Thyroid gland (tissue), 4 donors: ENCODE measurements at regions not wholly inside any gene's neighbourhood (a gene's known extent, or its start where the extent isn't known, plus 50 kb on each side); places are given as distances from the start of the nearest gene placed in this dataset.

Experiments
- DNase-seq, 2 donors: peaks; one replicate each; pipeline ENCODE4 v3.0.0-alpha.2; 2019
- H3K27ac ChIP-seq, 3 donors: fragments of 200-600 bp; sonication (generic); 1 replicate in 2 of 3; 2 replicates in 1 of 3; pipeline ENCODE4 v1.5.1; 2016 to 2019; ENCODE audit warnings: mild to moderate bottlenecking in 1 of 3, moderate library complexity in 1 of 3
- H3K27me3 ChIP-seq: fragments of 200-600 bp; sonication (generic); one replicate; pipeline ENCODE4 v1.5.1; 2019
- H3K36me3 ChIP-seq, 2 donors: fragments of 200-600 bp; sonication (generic); one replicate each; pipeline ENCODE4 v1.5.1; 2016 to 2019
- H3K4me1 ChIP-seq, 2 donors: fragments of 200-600 bp; sonication (generic); one replicate each; pipeline ENCODE4 v1.5.1; 2017 to 2019
- H3K4me3 ChIP-seq, 3 donors: fragments of 200-600 bp; sonication (generic); replicated peaks in 1 of 3; 1 replicate in 2 of 3; 2 replicates in 1 of 3; pipeline ENCODE4 v1.5.1; 2016; ENCODE audit warnings: mild to moderate bottlenecking in 1 of 3
- H3K9me3 ChIP-seq: fragments of 200-600 bp; sonication (generic); one replicate; pipeline ENCODE4 v1.5.1; 2017
- CTCF ChIP-seq, 6 experiments: fragments of 200-600 bp in 3 of 6; fragments of 450-650 bp in 3 of 6; sonication (generic) in 3 of 6; IDR thresholded peaks; one replicate each; pipeline ENCODE4 v1.5.1; 2016 to 2019; ENCODE audit warnings: antibody characterized with exemption in 6 of 6, mild to moderate bottlenecking in 2 of 6, inconsistent platforms in 1 of 6, moderate library complexity in 1 of 6
- POLR2A ChIP-seq, 2 donors: fragments of 450-650 bp; IDR thresholded peaks; one replicate each; pipeline ENCODE4 v1.6.1; 2017; ENCODE audit warnings: antibody characterized with exemption in 2 of 2, mild to moderate bottlenecking in 2 of 2, moderate library complexity in 1 of 2
- WGBS, 2 donors: methylation state at CpG; one replicate each; pipeline ENCODE4 v1.1.5; 2017; 5-methylcytosine and 5-hydroxymethylcytosine counted together
- intact Hi-C: fragments of 100-400 bp; cut with DNase I; formaldehyde crosslinking; loops from one replicate; pipeline ENCODE4 v1.15.1; 2023

GRCh38 chr1:234934611-234935033, 194.0 kb downstream of the TOMM20 start:
- intact Hi-C loops: no loop called here
- Histone ChIP-seq H3K36me3 (no peaks in the 10 kb centered on the region), H3K4me1 (peaks cover 7 to 19% of the 10 kb centered on the region in 2 donors), H3K27ac (no peak overlapping the region), H3K27me3 (no peaks in the 10 kb centered on the region), H3K9me3 (no peaks in the 10 kb centered on the region), H3K4me3 (no peak overlapping the region)
- TF ChIP-seq CTCF (IDR thresholded peaks at IDR 0.05) (no peak), POLR2A (IDR thresholded peaks at IDR 0.05) (no peak)
- WGBS, 2 donors: 87 to 88% methylated on average over 7 of the region's 7 CpGs
- DNase-seq: no peak

GRCh38 chr1:234933475-234933874, 195.2 kb downstream of the TOMM20 start:
- H3K27me3 ChIP-seq: no peaks in the 10 kb centered on the region
- intact Hi-C loops: no loop called here
- 40 to 42% methylated on average over 2 of the region's 2 CpGs for WGBS, 2 donors

GRCh38 chr1:234932511-234933430, 195.9 kb downstream of the TOMM20 start:
- Histone ChIP-seq H3K4me3 (no peak overlapping the region), H3K27ac (peak overlapping the region; percentile 39 to 73 (median 57)), H3K36me3 (no peaks in the 10 kb centered on the region), H3K4me1 (peaks cover 7 to 20% of the 10 kb centered on the region in 2 donors), H3K27me3 (no peaks in the 10 kb centered on the region), H3K9me3 (no peaks in the 10 kb centered on the region)
- intact Hi-C loops: no loop called here
- TF ChIP-seq CTCF (IDR thresholded peaks at IDR 0.05) (no peak), POLR2A (IDR thresholded peaks at IDR 0.05) (no peak)
- 89 to 91% methylated on average over 14 to 15 of the region's 15 CpGs for WGBS, 2 donors
- peak in 1 of 2 donors; percentile 44 for DNase-seq

More at GRCh38 chr1:234933475-234933874, 195.2 kb downstream of the TOMM20 start:
- no peak overlapping the region for H3K4me3 ChIP-seq
- H3K36me3 ChIP-seq: no peaks in the 10 kb centered on the region
- TF ChIP-seq POLR2A (IDR thresholded peaks at IDR 0.05): no peak
- no peak for TF ChIP-seq CTCF (IDR thresholded peaks at IDR 0.05)
- DNase-seq: peak; percentile 91 to 93
- H3K4me1 ChIP-seq: peaks cover 7 to 19% of the 10 kb centered on the region in 2 donors
- no peaks in the 10 kb centered on the region for H3K9me3 ChIP-seq
- peak overlapping the region; percentile 58 to 73 (median 63) for H3K27ac ChIP-seq

- DNase-seq: no peak
Observed at GRCh38 chr1:234932106-234932505, 196.5 kb downstream of the TOMM20 start.

More at GRCh38 chr1:234932106-234932505, 196.5 kb downstream of the TOMM20 start:
- Histone ChIP-seq H3K9me3 (no peaks in the 10 kb centered on the region), H3K36me3 (no peaks in the 10 kb centered on the region), H3K4me3 (no peak overlapping the region), H3K27me3 (no peaks in the 10 kb centered on the region), H3K4me1 (peaks cover 14 to 26% of the 10 kb centered on the region in 2 donors), H3K27ac (no peak overlapping the region)
- TF ChIP-seq POLR2A (IDR thresholded peaks at IDR 0.05): no peak
- TF ChIP-seq CTCF (IDR thresholded peaks at IDR 0.05): no peak
- intact Hi-C loops: no loop called here
- 94 to 97% methylated on average over 11 to 12 of the region's 12 CpGs for WGBS, 2 donors
